HG03039 (cell line): ENCODE measurements at regions not wholly inside any gene's neighbourhood (a gene's known extent, or its start where the extent isn't known, plus 50 kb on each side); places are given as distances from the start of the nearest gene placed in this dataset.

Experiments used
- ATAC-seq: cut with Tn5 transposase; IDR thresholded peaks from one replicate; pipeline ENCODE4 v1.9.1; 2021; ENCODE audit warnings: mild to moderate bottlenecking, moderate library complexity; ENCODE audit not compliant: unreplicated experiment

DNA sequence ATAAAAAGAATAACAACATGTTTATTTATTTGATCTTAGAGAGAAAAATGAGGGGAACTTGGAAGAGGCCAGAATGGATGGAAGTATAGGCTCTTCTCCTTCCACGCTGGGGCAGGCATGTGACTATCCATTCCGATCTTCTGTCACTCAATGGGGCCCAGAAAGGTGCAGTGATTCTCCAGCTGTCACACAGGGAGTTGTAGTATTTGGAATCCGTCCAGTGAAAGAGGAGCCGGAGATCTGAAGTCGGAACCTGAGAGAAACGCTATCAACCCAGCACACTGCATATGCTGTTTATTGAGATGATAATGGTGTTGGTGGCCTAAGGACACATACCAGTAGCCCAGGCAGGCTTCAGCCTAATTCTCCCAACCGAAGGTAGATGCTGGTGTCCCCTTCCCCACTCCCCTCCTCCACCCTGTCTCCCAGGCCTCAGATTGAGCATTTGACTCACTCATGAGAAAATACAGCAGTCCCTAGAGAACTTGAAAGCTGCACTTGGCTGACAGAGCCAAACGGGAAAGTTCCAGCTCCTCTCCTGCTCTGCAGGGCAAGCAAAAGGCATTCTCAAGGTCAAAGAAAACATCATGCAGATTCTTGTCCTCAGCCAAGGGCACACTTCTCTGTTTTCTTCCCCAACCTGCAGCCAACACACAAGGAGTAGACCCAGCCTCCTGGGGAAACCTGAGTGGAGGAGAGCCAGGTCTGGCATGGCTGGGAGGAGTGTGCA lies 100.4 kb downstream of the IRF2BPL start:
- no peak for ATAC-seq

DNA sequence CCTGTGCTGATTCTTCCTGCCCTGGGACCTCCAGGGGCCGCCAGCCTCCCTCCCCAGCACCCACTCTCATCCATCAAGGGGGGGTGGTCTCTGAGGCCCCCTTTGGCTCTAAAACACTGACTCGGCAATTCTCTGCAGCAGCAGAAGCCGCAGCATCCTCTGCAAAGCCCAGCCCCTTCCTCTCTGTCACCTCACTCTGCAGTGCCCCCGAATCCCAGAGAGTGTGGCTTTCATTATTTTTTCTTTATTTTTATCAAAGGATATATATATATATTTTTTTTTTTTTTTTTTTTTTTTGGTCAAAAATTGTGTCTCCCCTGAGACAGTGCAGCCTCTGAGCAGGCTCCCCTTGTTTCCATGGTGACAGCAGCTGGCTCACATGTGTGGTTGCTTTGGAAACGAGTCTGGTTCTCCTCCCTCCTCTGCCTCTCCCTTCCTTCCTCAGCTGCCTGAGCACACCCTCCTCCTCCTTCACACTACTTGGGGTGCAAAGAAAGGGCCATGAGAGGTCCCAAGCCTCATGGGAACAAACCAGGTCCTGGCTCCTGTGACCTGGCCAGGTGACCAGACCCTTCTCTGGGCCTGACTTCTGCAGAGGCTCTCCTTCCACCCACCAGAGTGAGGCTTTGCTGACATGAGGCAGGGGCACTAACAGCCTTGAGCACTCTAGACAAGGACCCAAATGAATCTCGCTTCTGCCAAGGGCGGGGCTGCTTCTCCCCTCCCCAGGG lies 100.5 kb downstream of the LRRC74A start:
- ATAC-seq, result no peak

DNA sequence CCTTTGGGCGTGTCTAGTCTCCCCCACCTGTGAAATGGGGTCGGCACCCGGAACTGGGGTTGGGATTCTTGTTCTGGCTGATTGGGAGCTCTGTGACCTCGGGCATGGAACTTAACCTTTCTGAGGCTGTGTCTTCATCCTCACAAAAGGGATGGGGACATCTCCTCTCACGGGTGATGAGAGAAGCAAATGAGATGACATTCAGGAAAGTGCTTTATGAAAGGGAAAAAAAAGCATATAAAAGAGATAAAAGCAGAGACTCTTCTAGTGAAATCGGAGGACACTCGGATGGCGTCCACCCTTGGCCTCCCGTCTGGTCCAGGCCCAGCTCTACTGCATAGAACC lies 98.9 kb downstream of the LRRC74A start:
- ATAC-seq, result no peak

DNA sequence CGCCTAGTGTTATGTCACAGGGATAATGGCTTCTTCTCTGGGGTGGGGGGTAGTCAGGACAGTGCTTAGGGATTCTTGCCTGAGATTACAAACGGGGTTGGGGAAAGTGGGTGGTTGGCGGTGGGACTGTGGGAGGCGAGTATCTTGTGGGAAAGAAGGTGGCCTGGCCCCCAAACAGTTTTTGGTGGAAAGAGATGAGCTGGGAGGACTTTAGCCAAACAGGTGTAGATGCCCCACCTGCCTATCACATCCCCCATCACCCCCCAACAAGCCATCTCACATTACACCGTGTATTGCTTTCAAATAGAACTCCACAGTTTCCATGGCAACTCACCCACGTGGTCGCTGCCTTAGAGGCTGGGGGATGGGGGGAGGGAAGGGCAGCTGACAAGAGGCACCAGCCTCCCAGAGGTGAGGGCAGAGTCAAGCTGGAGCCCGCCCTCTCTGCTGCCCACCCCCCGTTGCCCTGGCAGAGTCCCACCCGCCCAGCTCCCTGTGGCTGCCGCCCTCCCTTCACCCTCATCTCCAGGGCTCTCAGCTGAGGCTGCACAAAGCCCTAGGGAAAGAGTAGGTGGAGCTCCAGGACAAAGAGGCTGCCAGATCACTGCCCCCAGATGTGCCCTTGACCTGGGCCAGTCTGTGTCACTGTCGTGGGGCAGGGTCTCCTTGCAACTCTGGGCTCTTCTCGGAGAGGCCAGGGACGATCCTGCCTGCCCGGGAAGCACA lies 98.3 kb downstream of the LRRC74A start:
- no peak for ATAC-seq

DNA sequence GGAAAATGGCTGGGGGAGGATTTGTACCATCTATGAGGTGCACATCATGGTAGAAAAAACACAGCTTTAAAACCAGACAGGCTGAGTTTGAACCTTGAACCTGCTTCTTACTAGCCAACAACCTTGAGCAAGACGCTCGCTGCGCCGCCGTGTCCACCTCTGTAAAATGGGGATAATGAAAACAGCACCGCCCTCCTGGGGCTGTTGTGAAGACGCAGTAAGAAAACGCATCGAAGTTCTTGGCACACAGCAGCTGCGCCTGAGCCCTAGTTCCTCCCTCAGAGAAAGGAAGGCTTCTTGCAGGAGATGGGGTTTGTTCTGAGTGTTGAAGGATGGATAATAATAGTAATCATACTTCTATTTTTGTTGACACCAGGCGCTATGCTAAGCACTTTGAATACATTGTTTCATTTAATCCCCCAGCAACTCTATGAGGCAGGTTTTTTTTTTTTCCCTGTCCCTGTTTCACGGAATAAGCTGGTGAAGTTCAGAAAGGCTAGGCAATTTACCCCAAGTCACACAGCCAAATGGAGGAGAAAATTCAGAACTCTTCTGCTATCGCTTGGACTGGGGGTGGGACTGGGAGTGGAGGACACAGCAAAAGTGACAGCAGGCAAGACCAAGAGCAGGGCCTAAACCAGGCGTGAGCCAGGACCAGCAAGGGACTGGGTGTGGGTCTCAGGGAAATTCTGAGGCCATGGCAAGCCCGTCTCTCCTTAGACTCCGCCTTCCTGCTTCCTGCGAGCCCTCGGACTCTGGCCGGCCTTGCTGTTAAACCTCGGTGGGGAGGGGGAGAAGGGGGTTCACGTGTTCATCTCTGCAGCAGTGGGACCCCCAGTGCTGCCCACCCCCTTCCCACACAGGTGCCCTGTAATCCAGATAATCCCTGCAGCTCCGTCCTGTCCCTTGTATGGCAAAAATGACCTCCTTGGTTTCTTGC lies 97.5 kb downstream of the LRRC74A start:
- ATAC-seq, result no peak

DNA sequence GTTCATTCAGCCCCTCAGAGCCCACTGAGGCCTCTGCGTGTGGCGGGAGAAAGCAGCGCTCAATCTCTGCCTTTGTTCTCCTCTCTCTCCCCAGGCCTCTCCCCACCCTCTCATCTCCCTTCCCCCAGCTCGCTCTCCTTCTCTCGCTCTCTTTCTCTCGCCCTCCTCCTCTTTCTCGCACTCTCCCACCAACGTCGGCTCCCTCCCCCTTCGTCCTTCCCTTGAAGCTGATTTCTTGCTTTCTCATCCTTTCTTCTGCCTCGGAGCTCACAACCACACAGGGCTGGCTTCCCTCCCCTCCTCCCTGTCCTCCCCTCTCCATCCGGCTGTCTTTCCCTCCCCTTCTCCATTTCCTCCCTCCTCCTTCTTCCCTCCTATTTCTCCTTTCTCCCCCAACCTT lies 96.4 kb downstream of the LRRC74A start:
- no peak for ATAC-seq

DNA sequence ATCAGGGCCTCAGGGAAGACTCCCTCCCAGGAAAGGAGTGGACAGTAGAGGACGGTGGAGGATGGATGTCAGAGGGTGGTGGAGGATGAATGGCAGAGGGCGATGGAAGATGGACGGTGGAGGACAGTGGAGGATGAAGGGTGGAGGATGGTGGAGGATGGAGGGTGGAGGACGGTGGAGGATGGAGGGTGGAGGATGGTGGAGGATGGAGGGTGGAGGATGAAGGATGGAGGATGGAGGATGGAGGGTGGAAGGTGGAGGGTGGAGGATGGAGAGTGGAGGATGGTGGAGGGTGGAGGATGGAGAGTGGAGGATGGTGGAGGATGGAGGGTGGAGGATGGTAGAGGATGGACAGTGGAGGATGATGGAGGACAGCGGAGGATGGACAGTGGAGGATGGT lies 95.9 kb downstream of the LRRC74A start:
- no peak for ATAC-seq

DNA sequence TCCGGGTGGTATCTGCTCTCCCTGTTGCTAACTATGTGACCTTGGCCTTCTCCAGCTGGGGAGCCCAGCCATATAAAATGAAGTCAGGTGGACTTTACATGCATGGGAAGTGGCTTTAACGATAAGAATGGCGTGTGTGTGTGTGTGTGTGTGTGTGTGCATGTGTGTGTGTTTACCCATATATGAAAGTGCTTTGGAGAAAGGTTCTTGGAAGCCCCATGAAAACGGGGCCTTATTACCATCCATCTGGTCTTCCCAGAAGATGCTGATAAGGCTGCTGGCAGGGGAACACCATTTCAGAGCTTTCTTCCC lies 94.8 kb downstream of the LRRC74A start:
- no peak for ATAC-seq

DNA sequence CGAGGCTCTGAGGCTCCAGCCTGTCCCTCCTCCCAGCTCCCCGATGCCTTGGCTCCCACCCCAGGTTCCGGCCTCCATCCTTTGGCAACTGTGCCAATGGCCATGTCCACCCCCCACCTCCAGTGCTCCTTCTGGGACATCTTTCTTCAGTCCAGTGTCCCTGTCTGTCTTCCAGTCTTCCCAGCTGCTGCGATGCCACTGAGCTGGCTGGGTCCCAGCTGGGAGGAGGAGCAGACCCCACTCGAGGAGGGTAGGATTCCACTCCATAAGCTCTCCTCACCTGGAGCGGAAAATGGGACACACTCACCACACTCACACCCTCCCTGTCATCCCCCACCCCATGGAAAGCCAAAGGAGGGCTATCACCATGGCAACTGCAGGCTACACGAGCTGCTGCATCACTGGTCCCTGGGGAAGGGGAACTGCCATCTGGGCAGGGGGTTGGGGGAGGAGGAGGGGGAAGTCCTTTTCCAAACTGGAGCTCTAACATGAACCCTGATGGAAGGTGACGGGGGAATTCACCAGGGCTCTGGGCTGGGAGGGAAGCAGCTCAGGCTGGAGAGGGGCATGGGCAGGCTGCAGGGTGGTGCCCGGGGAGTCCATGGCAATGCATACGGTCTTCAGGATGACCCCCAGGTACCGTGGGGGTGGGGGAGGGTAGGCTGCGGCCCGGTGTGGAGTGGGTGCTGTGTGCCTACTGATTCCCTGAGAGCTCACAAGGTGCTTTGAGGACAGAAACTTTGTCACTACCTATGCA lies 94.3 kb downstream of the LRRC74A start:
- ATAC-seq, result no peak

DNA sequence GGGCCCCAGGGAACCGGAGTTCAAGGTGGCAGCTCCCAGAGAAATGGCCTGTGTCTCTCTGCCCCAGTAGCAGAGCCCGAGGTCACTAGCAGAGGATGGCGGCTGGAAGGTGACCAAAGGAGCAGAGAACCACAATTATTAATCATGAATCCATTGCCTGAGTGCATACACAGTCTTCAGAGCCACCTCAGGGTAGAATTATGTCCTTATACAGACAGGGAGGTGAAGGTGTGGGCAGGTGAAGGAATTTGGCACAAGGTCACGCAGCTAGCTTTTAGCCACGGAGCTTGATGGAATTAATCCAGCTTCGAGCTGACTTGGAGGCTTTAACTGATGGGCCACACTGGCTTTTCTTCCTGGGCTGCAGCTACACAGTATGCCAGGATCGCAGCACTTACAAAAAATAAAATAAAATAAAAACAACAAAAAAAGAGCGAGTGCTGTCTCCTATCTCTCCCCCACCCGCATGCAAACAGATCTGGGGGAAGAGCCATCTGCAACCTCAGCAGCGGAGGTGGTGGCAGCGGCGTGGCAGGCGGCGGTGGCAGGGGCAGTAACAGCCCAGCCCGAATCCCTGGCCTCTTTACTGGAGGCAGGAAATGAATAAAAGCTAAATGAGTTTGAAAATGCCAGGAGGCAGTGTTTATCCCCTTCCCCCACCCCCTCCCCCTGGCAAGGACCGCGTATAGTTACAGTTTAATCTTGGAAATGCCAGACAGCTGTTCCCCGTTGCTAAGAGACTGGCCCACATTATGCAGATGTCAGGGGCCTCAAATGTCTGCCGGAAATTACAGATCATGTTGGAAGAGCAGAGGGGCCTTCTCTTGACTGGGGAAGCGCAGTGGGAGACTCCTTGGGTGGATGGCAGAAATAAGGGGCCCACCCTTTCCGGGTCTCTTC lies 93.5 kb downstream of the LRRC74A start:
- no peak for ATAC-seq
